SK-N-SH (cell line): ENCODE measurements at regions not wholly inside any gene's neighbourhood (a gene's known extent, or its start where the extent isn't known, plus 50 kb on each side); places are given as distances from the start of the nearest gene placed in this dataset.

Experiments
- CTCF ChIA-PET: fragments of 300-600, 350-600 bp; formaldehyde crosslinking; extraction: SDS; loops from one replicate; lab custom pipeline; 2021; lab: Yijun Ruan, JAX
- POLR2A ChIA-PET: fragments of 350-600 bp; sonication (Branson Sonifier 250); formaldehyde crosslinking; extraction: SDS; loops from one replicate; lab custom pipeline; 2020; ENCODE audit warnings: antibody characterized with exemption, inconsistent platforms; lab: Yijun Ruan, JAX
- DNase-seq: peaks from one replicate; pipeline ENCODE4 v3.0.0; 2012
- H2AFZ ChIP-seq: fragments of 200-600 bp; sonication (generic); 2 replicates; pipeline ENCODE4 v1.8.1; 2016; ENCODE audit warnings: antibody characterized with exemption, mild to moderate bottlenecking, low read depth
- H3F3A ChIP-seq: fragments of 200-600 bp; sonication (generic); replicated peaks from 2 replicates; pipeline ENCODE3; 2016; ENCODE audit warnings: antibody characterized with exemption, mild to moderate bottlenecking; ENCODE audit not compliant: insufficient read depth
- H3K27ac ChIP-seq, 2 experiments: fragments of 200-500 bp in 1 of 2; fragments of 200-600 bp in 1 of 2; sonication (Bioruptor generic) in 1 of 2; sonication (generic), shearing (Covaris generic) in 1 of 2; 2 replicates each; pipeline versions ENCODE4 v1.5.1 to v1.6.1; 2014 to 2016; ENCODE audit warnings: low read depth in 2 of 2, inconsistent platforms in 1 of 2, low read length in 1 of 2, mild to moderate bottlenecking in 1 of 2, mixed read lengths in 1 of 2
- H3K27me3 ChIP-seq: fragments of 200-600 bp; sonication (generic), shearing (Covaris generic); 2 replicates; pipeline ENCODE4 v1.6.1; 2016; ENCODE audit warnings: mixed run types; ENCODE audit not compliant: insufficient read depth
- H3K36me3 ChIP-seq, 2 experiments: fragments of 200-500 bp in 1 of 2; fragments of 200-600 bp in 1 of 2; sonication (Bioruptor generic) in 1 of 2; sonication (generic) in 1 of 2; replicated peaks in 1 of 2; 2 replicates each; pipeline versions ENCODE3 to v1.5.1; 2014 to 2016; ENCODE audit warnings: low read length in 1 of 2, mild to moderate bottlenecking in 1 of 2; ENCODE audit not compliant: insufficient read depth in 2 of 2, control insufficient read depth in 1 of 2
- H3K4me1 ChIP-seq, 2 experiments: fragments of 200-500 bp in 1 of 2; fragments of 200-600 bp in 1 of 2; sonication (Bioruptor generic) in 1 of 2; sonication (generic), shearing (Covaris generic) in 1 of 2; 2 replicates each; pipeline versions ENCODE4 v1.5.1 to v1.6.1; 2014 to 2016; ENCODE audit warnings: low read depth in 1 of 2, low read length in 1 of 2, mixed run types in 1 of 2; ENCODE audit not compliant: insufficient read depth in 2 of 2, control insufficient read depth in 1 of 2
- H3K4me2 ChIP-seq: fragments of 200-600 bp; sonication (generic), shearing (Covaris generic); 2 replicates; pipeline ENCODE4 v1.6.1; 2017; ENCODE audit warnings: mixed run types
- H3K4me3 ChIP-seq, 2 experiments: fragments of 200-500 bp in 1 of 2; fragments of 200-600 bp in 1 of 2; sonication (Bioruptor generic) in 1 of 2; sonication (generic), shearing (Covaris generic) in 1 of 2; 2 replicates each; pipeline versions ENCODE4 v1.5.1 to v1.8.1; 2014 to 2016; ENCODE audit warnings: low read depth in 2 of 2, inconsistent platforms in 1 of 2, low read length in 1 of 2, mild to moderate bottlenecking in 1 of 2, mixed read lengths in 1 of 2, moderate library complexity in 1 of 2
- H3K79me2 ChIP-seq: fragments of 200-600 bp; sonication (generic); 2 replicates; pipeline ENCODE4 v1.8.1; 2017; ENCODE audit warnings: mild to moderate bottlenecking; ENCODE audit not compliant: insufficient read depth
- H3K9ac ChIP-seq: fragments of 200-600 bp; sonication (generic); 2 replicates; pipeline ENCODE4 v1.6.1; 2017; ENCODE audit warnings: mixed run types
- H3K9me2 ChIP-seq: fragments of 200-600 bp; sonication (generic); 2 replicates; pipeline ENCODE4 v1.6.1; 2017; ENCODE audit warnings: mixed run types
- H3K9me3 ChIP-seq: fragments of 200-600 bp; sonication (generic); 2 replicates; pipeline ENCODE4 v1.6.1; 2017; ENCODE audit warnings: mixed run types, mild to moderate bottlenecking, moderate library complexity
- H4K20me1 ChIP-seq: fragments of 200-600 bp; sonication (generic); 2 replicates; pipeline ENCODE4 v1.6.1; 2017; ENCODE audit warnings: mild to moderate bottlenecking, mixed run types; ENCODE audit not compliant: insufficient read depth
- CHD2 ChIP-seq: fragments of 150-350 bp; IDR thresholded peaks from 2 replicates; pipeline ENCODE4 v1.6.1; 2018; ENCODE audit warnings: low read length; ENCODE audit not compliant: partially characterized antibody
- EP300 ChIP-seq, 2 experiments: IDR thresholded peaks; 2 replicates each; pipeline versions ENCODE4 v1.4.0 to v1.6.1; 2012; ENCODE audit warnings: borderline replicate concordance in 1 of 2, low read depth in 1 of 2, low read length in 1 of 2
- FOSL2 ChIP-seq: IDR thresholded peaks from 2 replicates; pipeline ENCODE4 v1.4.0; 2012; ENCODE audit warnings: low read depth, mild to moderate bottlenecking, moderate library complexity, borderline replicate concordance
- FOXJ3 ChIP-seq: sonication (generic); formaldehyde crosslinking; IDR thresholded peaks from 2 replicates; pipeline ENCODE4 v1.5.1; 2020; ENCODE audit warnings: mild to moderate bottlenecking, missing genetic modification reagents
- GABPA ChIP-seq: IDR thresholded peaks from 2 replicates; pipeline ENCODE4 v1.4.0; 2012; ENCODE audit warnings: low read depth, mild to moderate bottlenecking
- GATA2 ChIP-seq: sonication (generic); formaldehyde crosslinking; IDR thresholded peaks from 2 replicates; pipeline ENCODE4 v1.5.0; 2020; ENCODE audit warnings: mild to moderate bottlenecking, missing genetic modification reagents
- JUND ChIP-seq: IDR thresholded peaks from 2 replicates; pipeline ENCODE4 v1.4.0; 2012
- MEF2A ChIP-seq: IDR thresholded peaks from 2 replicates; pipeline ENCODE4 v1.4.0; 2012; ENCODE audit warnings: low read depth, borderline replicate concordance
- NFIC ChIP-seq: IDR thresholded peaks from 2 replicates; pipeline ENCODE4 v1.4.0; 2012; ENCODE audit warnings: borderline replicate concordance
- NRF1 ChIP-seq: IDR thresholded peaks from 2 replicates; pipeline ENCODE4 v1.6.1; 2012; ENCODE audit warnings: low read depth, mild to moderate bottlenecking, low read length
- RAD21 ChIP-seq: IDR thresholded peaks from 2 replicates; pipeline ENCODE4 v1.6.1; 2012; ENCODE audit warnings: mild to moderate bottlenecking, low read length
- RCOR1 ChIP-seq: fragments of 150-350 bp; IDR thresholded peaks from 2 replicates; pipeline ENCODE4 v1.6.1; 2017; ENCODE audit warnings: antibody characterized with exemption, low read length
- RFX5 ChIP-seq: IDR thresholded peaks from 2 replicates; pipeline ENCODE4 v1.6.1; 2012; ENCODE audit warnings: mild to moderate bottlenecking, improper control_type of control experiment, low read length
- RXRA ChIP-seq: IDR thresholded peaks from 2 replicates; pipeline ENCODE4 v1.4.0; 2012; ENCODE audit warnings: low read depth, mild to moderate bottlenecking, borderline replicate concordance
- SMC3 ChIP-seq: IDR thresholded peaks from 2 replicates; pipeline ENCODE4 v1.6.1; 2012; ENCODE audit warnings: low read depth, low read length, improper control_type of control experiment
- TAF1 ChIP-seq: IDR thresholded peaks from 2 replicates; pipeline ENCODE4 v1.6.1; 2012; ENCODE audit warnings: low read depth, mild to moderate bottlenecking, low read length, moderate library complexity, borderline replicate concordance
- TEAD4 ChIP-seq: IDR thresholded peaks from 2 replicates; pipeline ENCODE4 v1.4.0; 2012; ENCODE audit warnings: mild to moderate bottlenecking, borderline replicate concordance; ENCODE audit not compliant: insufficient read depth
- WGBS: methylation state at CpG from one replicate; pipeline ENCODE4 v1.1.6; 2017; ENCODE audit warnings: low lambda C conversion rate; 5-methylcytosine and 5-hydroxymethylcytosine counted together
- TF ChIP-seq, protein P1 (sequence below): IDR thresholded peaks from 2 replicates; pipeline ENCODE4; 2012
- TF ChIP-seq, protein P2 (sequence below): fragments of 150-350 bp; IDR thresholded peaks from 2 replicates; pipeline ENCODE4 v1.6.1; 2017; ENCODE audit warnings: antibody characterized with exemption, low read length, low read depth, borderline replicate concordance
- TF ChIP-seq, protein P3 (sequence below): IDR thresholded peaks from 2 replicates; pipeline ENCODE4 v1.4.0; 2012; ENCODE audit warnings: low read depth, borderline replicate concordance

DNA sequence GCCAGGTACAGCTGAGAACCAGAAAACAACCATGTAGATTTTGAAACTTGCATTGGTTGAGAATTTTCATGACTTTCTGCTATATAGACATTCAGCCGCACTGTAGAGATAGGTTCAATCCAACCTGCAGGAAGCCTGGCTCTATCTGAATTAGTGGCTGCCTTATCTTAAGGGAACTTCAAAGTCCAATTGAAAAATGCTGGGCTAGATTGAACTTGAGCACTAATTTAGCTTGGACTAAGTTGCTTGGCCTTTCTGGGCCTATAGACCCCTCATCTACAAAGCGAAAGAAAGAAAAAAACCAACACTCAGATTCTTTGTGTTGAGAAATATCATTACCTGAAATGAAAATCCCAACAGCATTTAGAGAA, 332.4 kb downstream of the NUAK1 start:
- H3K27ac ChIP-seq: no peak overlapping the region
- DNase-seq: no peak
- no peaks in the 10 kb centered on the region for H3F3A ChIP-seq
- CTCF ChIA-PET: interaction anchor here (1.0 kb wide), 1 partner anchor 17 kb away, joined by 3 read pairs; no protein-coding TSS in a partner anchor
- no peaks in the 10 kb centered on the region for H3K9me3 ChIP-seq
- 88% methylated on average over 2 of the region's 2 CpGs for WGBS
- no peaks in the 10 kb centered on the region for H3K36me3 ChIP-seq
- H3K27me3 ChIP-seq: no peaks in the 10 kb centered on the region
- no peaks in the 10 kb centered on the region for H3K4me1 ChIP-seq
- no peak overlapping the region for H3K4me3 ChIP-seq
- H3K9me2 ChIP-seq: no peaks in the 10 kb centered on the region
- no peak overlapping the region for H3K9ac ChIP-seq
- no peak for TF ChIP-seq TEAD4
- TF ChIP-seq RAD21: no peak
- TF ChIP-seq, protein P1, sequence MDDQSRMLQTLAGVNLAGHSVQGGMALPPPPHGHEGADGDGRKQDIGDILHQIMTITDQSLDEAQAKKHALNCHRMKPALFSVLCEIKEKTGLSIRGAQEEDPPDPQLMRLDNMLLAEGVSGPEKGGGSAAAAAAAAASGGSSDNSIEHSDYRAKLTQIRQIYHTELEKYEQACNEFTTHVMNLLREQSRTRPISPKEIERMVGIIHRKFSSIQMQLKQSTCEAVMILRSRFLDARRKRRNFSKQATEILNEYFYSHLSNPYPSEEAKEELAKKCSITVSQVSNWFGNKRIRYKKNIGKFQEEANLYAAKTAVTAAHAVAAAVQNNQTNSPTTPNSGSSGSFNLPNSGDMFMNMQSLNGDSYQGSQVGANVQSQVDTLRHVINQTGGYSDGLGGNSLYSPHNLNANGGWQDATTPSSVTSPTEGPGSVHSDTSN: no peak
- TF ChIP-seq EP300 (IDR thresholded peaks at IDR 0.05; ENCODE audit: borderline replicate concordance in 1 of 2, low read depth in 1 of 2, low read length in 1 of 2): no peak
- TF ChIP-seq CHD2: no peak
- TF ChIP-seq NFIC: no peak
- no peak for TF ChIP-seq GATA2 (CRISPR knock-in tag)
- TF ChIP-seq FOSL2: no peak
- TF ChIP-seq RCOR1: no peak
- TF ChIP-seq SMC3: no peak
- TF ChIP-seq MEF2A: no peak
- TF ChIP-seq RXRA: no peak
- TF ChIP-seq NRF1: no peak
- TF ChIP-seq GABPA: no peak
- no peak for TF ChIP-seq JUND
- no peak for TF ChIP-seq FOXJ3 (CRISPR knock-in tag)
- TF ChIP-seq TAF1: no peak
- TF ChIP-seq, protein P2, sequence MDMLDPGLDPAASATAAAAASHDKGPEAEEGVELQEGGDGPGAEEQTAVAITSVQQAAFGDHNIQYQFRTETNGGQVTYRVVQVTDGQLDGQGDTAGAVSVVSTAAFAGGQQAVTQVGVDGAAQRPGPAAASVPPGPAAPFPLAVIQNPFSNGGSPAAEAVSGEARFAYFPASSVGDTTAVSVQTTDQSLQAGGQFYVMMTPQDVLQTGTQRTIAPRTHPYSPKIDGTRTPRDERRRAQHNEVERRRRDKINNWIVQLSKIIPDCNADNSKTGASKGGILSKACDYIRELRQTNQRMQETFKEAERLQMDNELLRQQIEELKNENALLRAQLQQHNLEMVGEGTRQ: no peak
- TF ChIP-seq, protein P3, sequence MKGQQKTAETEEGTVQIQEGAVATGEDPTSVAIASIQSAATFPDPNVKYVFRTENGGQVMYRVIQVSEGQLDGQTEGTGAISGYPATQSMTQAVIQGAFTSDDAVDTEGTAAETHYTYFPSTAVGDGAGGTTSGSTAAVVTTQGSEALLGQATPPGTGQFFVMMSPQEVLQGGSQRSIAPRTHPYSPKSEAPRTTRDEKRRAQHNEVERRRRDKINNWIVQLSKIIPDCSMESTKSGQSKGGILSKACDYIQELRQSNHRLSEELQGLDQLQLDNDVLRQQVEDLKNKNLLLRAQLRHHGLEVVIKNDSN: no peak
- no peak for TF ChIP-seq RFX5
- TF ChIP-seq, all 33 proteins: peak for 0
- POLR2A ChIA-PET: no interaction called here
- no peaks in the 10 kb centered on the region for H3K79me2 ChIP-seq
- H4K20me1 ChIP-seq: no peaks in the 10 kb centered on the region
- H3K4me2 ChIP-seq: no peak overlapping the region
- no peak overlapping the region for H2AFZ ChIP-seq
